ENCODE measurements at regions not wholly inside any gene's neighbourhood (a gene's known extent, or its start where the extent isn't known, plus 50 kb on each side); places are given as distances from the start of the nearest gene placed in this dataset.

DNA sequence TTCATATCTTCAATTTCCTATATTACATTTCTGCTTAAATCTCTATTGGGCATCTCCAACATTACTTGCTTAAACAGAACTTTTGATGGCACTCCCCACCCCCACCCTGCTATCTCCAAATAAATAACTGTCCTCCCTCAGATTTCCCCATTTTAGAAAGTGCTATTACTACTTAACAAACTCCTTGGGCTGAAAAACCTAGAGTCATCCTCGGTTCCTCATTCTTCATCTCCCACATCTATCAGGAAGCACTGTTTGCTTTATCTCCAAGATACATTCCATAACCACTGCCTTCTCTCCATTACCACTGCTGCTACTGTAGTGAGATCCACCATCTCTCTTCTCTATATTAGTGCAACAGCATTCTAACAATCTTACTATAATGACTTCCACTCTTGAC is 150.4 kb upstream of the CYRIA start:
- no peak for TF ChIP-seq TAF1 (IDR thresholded peaks at IDR 0.05; ENCODE audit: low read depth, low read length)
- no peak for TF ChIP-seq SPI1 (IDR thresholded peaks at IDR 0.05; ENCODE audit: low read depth, low read length)
- no peak for TF ChIP-seq PAX5 (IDR thresholded peaks at IDR 0.05; ENCODE audit: insufficient read depth, low read length, severe bottlenecking)
- no peak for TF ChIP-seq POLR2AphosphoS5 (IDR thresholded peaks at IDR 0.05; ENCODE audit: low read depth, low read length)
- DNase-seq (ENCODE audit: insufficient read length, low spot score): no peak
- FAIRE-seq: no peak

DNA sequence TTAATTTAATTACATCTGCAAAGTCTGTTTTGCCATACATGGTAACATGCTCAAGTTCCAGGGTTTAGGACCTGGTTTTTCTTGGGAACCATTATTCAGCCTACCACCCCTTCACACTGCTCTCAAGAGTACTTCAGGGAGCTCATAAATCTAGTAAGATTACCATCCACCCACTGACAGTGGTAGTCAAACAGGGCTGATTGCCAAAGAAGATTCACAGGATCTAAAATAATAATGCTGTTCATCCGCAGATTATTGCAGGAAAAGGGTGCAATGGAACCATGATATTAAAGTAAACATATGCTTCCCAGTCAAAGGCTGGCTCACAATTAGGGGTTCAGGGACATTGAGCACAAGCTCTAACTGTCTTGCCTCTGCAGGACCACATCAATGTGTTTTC is 148.0 kb upstream of the CYRIA start:
- TF ChIP-seq POLR2A (IDR thresholded peaks at IDR 0.05; ENCODE audit: low read depth, low read length) (no peak), PAX5 (IDR thresholded peaks at IDR 0.05; ENCODE audit: insufficient read depth, low read length, severe bottlenecking) (no peak), SPI1 (IDR thresholded peaks at IDR 0.05; ENCODE audit: low read depth, low read length) (no peak), POU2F2 (IDR thresholded peaks at IDR 0.05; ENCODE audit: low read depth, low read length) (no peak), POLR2AphosphoS5 (IDR thresholded peaks at IDR 0.05; ENCODE audit: low read depth, low read length) (no peak), TAF1 (IDR thresholded peaks at IDR 0.05; ENCODE audit: low read depth, low read length) (no peak)
- no peak for DNase-seq (ENCODE audit: insufficient read length, low spot score)
- FAIRE-seq: no peak

DNA sequence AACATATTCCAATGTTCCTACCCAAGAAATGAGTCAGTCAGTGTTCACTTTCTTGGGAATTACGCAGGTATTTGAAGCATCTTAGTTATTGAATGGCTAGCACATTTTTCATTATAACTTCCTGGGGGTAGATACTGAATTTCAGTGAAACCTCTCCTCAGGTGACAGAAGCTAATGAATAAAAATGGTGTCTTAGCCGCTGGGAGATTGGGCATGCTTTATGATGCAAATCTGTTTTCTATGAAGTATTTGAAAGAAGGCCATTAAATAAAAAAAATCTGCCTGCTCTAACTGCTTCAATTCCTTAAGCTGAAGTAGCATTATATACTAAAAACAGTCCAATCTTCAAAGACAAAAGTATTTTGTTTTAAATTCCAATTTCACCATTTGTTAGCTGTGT is 132.8 kb upstream of the CYRIA start:
- DNase-seq (ENCODE audit: insufficient read length, low spot score) (no peak), FAIRE-seq (no peak)
- TF ChIP-seq PAX5 (IDR thresholded peaks at IDR 0.05; ENCODE audit: insufficient read depth, low read length, severe bottlenecking) (no peak), POU2F2 (IDR thresholded peaks at IDR 0.05; ENCODE audit: low read depth, low read length) (no peak), TAF1 (IDR thresholded peaks at IDR 0.05; ENCODE audit: low read depth, low read length) (no peak), SPI1 (IDR thresholded peaks at IDR 0.05; ENCODE audit: low read depth, low read length) (no peak), POLR2AphosphoS5 (IDR thresholded peaks at IDR 0.05; ENCODE audit: low read depth, low read length) (no peak), POLR2A (IDR thresholded peaks at IDR 0.05; ENCODE audit: low read depth, low read length) (no peak)

DNA sequence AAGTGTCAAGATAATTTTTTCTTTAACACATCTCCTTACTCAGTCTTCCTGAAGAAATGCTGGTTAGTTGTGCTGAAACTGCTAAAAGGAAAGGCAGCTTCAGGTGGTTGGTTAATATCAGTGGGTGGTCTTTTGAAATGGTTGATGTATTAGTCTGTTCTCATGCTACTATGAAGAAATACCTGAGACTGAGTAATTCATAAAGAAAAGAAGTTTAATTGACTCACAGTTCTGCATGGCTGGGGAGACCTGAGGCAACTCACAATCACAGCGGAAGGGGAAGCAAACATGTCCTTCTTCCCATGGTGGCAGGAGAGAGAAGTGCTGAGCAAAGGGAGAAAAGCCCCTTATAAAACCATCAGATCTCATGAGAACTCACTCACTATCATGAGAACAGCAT is 125.9 kb upstream of the CYRIA start:
- no peak for TF ChIP-seq PAX5 (IDR thresholded peaks at IDR 0.05; ENCODE audit: insufficient read depth, low read length, severe bottlenecking)
- no peak for TF ChIP-seq SPI1 (IDR thresholded peaks at IDR 0.05; ENCODE audit: low read depth, low read length)
- TF ChIP-seq POU2F2 (IDR thresholded peaks at IDR 0.05; ENCODE audit: low read depth, low read length): no peak
- no peak for TF ChIP-seq POLR2A (IDR thresholded peaks at IDR 0.05; ENCODE audit: low read depth, low read length)
- TF ChIP-seq TAF1 (IDR thresholded peaks at IDR 0.05; ENCODE audit: low read depth, low read length): no peak
- TF ChIP-seq POLR2AphosphoS5 (IDR thresholded peaks at IDR 0.05; ENCODE audit: low read depth, low read length): no peak
- FAIRE-seq: no peak
- no peak for DNase-seq (ENCODE audit: insufficient read length, low spot score)

DNA sequence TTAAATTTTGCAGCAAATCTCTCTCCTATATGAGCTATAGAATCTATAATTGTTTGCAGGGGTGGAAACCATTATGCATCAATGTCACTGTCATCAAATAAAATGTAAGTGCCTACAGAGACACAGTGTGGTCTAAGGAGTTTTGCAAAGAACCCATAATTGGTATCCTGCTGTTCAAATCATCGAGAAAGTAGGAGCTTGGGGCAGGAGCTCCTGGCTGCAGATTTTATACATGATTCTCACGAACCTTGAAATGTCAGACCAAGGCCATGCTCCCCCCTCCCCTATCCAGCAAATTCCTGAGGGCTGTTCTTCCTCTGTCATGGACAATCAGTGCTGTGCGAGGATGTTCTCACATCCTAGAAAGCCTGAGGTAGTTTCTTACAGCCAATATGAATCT is 119.5 kb upstream of the CYRIA start:
- no peak for TF ChIP-seq POLR2A (IDR thresholded peaks at IDR 0.05; ENCODE audit: low read depth, low read length)
- TF ChIP-seq TAF1 (IDR thresholded peaks at IDR 0.05; ENCODE audit: low read depth, low read length): no peak
- no peak for TF ChIP-seq POLR2AphosphoS5 (IDR thresholded peaks at IDR 0.05; ENCODE audit: low read depth, low read length)
- no peak for TF ChIP-seq SPI1 (IDR thresholded peaks at IDR 0.05; ENCODE audit: low read depth, low read length)
- no peak for TF ChIP-seq PAX5 (IDR thresholded peaks at IDR 0.05; ENCODE audit: insufficient read depth, low read length, severe bottlenecking)
- no peak for TF ChIP-seq POU2F2 (IDR thresholded peaks at IDR 0.05; ENCODE audit: low read depth, low read length)
- DNase-seq (ENCODE audit: insufficient read length, low spot score): no peak
- no peak for FAIRE-seq

DNA sequence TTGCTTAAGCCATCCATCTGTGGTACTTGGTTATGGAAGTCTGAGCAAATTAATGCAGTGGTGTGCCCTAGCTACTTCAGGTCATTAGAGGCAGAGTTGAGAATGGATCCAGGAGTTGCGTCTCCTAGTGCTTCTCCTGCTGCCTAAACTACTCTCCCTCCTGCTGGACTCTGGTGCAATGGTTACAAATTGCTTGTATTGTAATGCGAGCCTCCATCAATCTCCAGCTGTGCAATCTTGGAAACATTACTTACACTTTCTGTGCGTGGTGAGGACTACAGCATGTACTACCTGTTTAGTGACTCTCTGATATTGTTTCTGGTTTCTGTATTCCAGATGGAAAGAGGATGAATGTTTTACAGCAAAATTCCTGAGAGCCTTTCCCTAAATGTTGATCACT is 119.0 kb upstream of the CYRIA start:
- DNase-seq (ENCODE audit: insufficient read length, low spot score) (no peak), FAIRE-seq (no peak)
- TF ChIP-seq SPI1 (IDR thresholded peaks at IDR 0.05; ENCODE audit: low read depth, low read length): no peak

DNA sequence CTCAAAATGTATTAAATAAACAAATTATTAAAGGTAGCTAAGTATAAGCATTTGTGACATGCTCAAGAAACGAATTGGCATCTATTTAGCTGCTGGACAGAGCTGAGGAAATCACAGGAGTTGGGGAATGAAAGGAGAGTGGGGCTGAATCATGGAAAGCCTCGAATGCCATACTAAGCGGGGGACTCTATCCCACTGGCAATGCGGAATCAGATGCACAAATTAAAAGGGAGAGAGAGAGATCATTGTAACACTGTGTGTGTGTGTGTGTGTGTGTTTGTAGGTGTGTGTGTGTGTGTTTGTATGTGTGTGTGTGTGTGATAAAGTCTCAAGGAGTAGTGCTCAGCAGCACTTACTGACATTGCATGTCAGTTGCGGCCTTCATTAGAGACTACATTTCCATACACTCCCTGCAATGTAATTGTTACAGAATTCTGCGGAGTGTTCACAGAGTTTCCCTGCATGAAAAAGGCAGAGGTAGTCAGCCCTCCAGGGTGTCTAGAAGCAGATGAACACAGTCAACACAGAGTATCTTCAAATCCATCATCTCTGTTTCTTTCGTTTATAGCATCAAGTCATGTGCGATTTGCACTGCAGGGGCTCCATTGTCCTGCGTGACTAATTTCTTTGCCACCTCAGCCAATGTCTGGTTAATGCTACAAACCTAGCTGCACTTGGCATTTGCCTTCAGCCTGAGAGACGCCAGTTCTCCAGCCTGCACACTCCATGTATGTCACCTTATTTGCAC is 111.7 kb upstream of the CYRIA start:
- no peak for FAIRE-seq
- no peak for TF ChIP-seq POLR2A (IDR thresholded peaks at IDR 0.05; ENCODE audit: low read depth, low read length)
- no peak for DNase-seq (ENCODE audit: insufficient read length, low spot score)

DNA sequence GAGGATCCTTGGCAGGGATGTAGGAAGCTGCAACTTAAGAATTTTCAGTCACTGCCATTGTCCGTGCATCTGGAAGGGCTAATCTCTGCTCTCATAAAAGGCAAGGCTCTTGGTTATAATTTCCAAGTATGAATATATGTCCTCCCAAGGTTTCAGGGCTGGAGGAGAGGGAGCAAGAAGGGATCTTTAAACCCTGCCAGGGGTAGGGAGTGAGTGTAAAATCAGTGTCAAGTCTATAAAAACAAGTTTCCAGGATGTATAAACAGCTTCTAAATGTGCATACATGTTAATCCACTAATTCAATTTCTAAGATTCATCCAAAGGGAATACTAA is 110.2 kb upstream of the CYRIA start:
- no peak for DNase-seq (ENCODE audit: insufficient read length, low spot score)
- TF ChIP-seq SPI1 (IDR thresholded peaks at IDR 0.05; ENCODE audit: low read depth, low read length) (no peak), POLR2AphosphoS5 (IDR thresholded peaks at IDR 0.05; ENCODE audit: low read depth, low read length) (no peak), PAX5 (IDR thresholded peaks at IDR 0.05; ENCODE audit: insufficient read depth, low read length, severe bottlenecking) (no peak)

DNA sequence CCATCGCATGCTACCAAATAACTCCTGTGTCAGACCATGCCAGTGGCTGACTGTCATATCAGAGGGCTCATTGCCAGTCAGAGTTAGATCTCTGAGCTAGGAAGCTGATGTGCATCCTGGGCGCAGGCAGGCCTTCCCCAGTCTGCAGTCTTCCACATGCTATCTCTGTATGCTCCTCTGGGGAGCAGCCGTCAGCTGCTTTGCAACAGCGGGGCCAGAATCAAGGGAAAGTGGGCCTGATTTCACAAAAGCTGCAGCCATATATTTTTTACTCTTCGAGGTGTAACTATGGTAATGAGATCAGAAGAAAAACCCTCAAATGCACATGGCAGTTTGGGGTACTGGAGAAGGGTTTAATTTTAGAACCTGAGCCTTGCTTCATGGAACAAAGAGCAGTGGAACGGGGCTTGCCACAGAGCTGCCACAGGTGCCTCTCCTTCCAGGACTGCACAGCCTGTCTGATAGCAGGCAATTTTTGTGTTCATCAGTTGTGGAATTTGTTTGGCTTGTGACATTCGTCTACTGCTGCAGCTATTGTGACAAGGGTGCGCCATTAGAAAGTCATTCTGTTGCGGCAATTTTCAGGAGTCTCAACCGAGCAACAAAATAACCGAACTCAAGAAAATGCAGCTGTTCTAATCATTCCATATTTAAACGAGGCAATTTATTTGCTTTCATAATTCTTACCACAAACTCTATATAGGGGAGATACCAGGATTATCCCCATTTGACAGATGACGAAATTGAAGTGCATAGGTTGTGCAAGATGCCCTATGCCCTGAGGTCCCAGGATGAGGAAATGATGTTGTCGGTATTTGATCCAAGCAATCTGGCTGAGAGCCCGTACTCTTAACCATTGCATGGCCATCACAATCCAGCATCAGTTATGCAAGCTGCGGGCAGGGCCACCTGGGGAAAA is 109.6 kb upstream of the CYRIA start:
- no peak for TF ChIP-seq SPI1 (IDR thresholded peaks at IDR 0.05; ENCODE audit: low read depth, low read length)
- TF ChIP-seq POLR2AphosphoS5 (IDR thresholded peaks at IDR 0.05; ENCODE audit: low read depth, low read length): no peak
- FAIRE-seq: no peak
- no peak for DNase-seq (ENCODE audit: insufficient read length, low spot score)

More for the DNA sequence above, 110.2 kb upstream of the CYRIA start:
- no peak for FAIRE-seq

DNA sequence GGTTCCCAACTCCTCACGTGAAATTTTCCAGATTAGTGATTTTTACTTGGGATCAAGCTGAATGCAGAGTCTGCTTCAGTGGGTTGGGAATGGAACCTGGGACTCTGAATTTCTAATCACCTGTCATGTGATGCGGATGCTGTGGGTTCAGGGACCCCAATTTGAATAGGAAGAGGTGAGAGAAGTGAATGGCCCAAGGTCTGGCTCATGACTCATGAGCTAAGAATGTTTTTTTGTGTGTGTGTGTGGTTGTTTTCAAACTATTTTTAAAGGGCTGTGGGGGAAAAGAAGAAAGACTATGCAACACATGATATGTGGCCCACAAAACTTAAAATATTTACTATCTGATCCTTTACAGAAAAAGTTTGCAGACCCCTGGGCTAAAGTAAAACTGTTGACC is 108.5 kb upstream of the CYRIA start:
- no peak for DNase-seq (ENCODE audit: insufficient read length, low spot score)
- no peak for FAIRE-seq
- TF ChIP-seq PAX5 (IDR thresholded peaks at IDR 0.05; ENCODE audit: insufficient read depth, low read length, severe bottlenecking) (no peak), POLR2A (IDR thresholded peaks at IDR 0.05; ENCODE audit: low read depth, low read length) (no peak), TAF1 (IDR thresholded peaks at IDR 0.05; ENCODE audit: low read depth, low read length) (no peak), POLR2AphosphoS5 (IDR thresholded peaks at IDR 0.05; ENCODE audit: low read depth, low read length) (no peak), SPI1 (IDR thresholded peaks at IDR 0.05; ENCODE audit: low read depth, low read length) (no peak), POU2F2 (IDR thresholded peaks at IDR 0.05; ENCODE audit: low read depth, low read length) (no peak)
